Caco-2 (cell line): ENCODE measurements at regions not wholly inside any gene's neighbourhood (a gene's known extent, or its start where the extent isn't known, plus 50 kb on each side); places are given as distances from the start of the nearest gene placed in this dataset.

Source experiments
- BruUV-seq: library from RNA; stranded (reverse); fragments of 400-500 nt; replicated peaks from 2 replicates; lab custom pipeline; 2021; lab: Mats Ljungman, UMichigan
- CTCF ChIA-PET: fragments of 300-600 bp; sonication (Branson Sonifier 250); formaldehyde crosslinking; loops from one replicate; lab custom pipeline; 2022; ENCODE audit warnings: antibody characterized with exemption; lab: Charles Lee
- POLR2A ChIA-PET: fragments of 300-600 bp; sonication (Branson Sonifier 250); formaldehyde crosslinking; loops from one replicate; lab custom pipeline; 2022; ENCODE audit warnings: antibody characterized with exemption; lab: Charles Lee
- DNase-seq, 2 experiments: peaks; one replicate each; pipeline versions ENCODE4 v3.0.0 to v3.0.0-alpha.2; 2020 to 2022
- H3K27me3 ChIP-seq: replicated peaks from 2 replicates; pipeline ENCODE4 v1.6.0; 2011; ENCODE audit warnings: low read length; ENCODE audit not compliant: control insufficient read depth, insufficient read depth
- H3K36me3 ChIP-seq: 2 replicates; pipeline ENCODE4 v1.5.1; 2011; ENCODE audit warnings: low read length; ENCODE audit not compliant: control insufficient read depth, insufficient read depth
- H3K4me1 ChIP-seq: fragments of 250-450 bp; sonication (Bioruptor Pico); 2 replicates; pipeline ENCODE4 v1.5.1; 2020; ENCODE audit warnings: mild to moderate bottlenecking
- H3K4me3 ChIP-seq: 2 replicates; pipeline ENCODE4 v1.5.1; 2011; ENCODE audit warnings: low read depth, mild to moderate bottlenecking, control low read depth, low read length
- H3K9me3 ChIP-seq: fragments of 250-450 bp; sonication (Bioruptor Pico); 2 replicates; pipeline ENCODE4 v1.5.1; 2020; ENCODE audit warnings: mild to moderate bottlenecking, moderate library complexity
- H3K27ac Mint-ChIP-seq: one replicate; pipeline ENCODE4 v1.8.0; 2022; ENCODE audit warnings: mixed read lengths; ENCODE audit not compliant: unreplicated experiment
- H3K27me3 Mint-ChIP-seq: one replicate; pipeline ENCODE4 v1.8.0; 2022; ENCODE audit warnings: mixed read lengths; ENCODE audit not compliant: insufficient read depth, unreplicated experiment
- H3K36me3 Mint-ChIP-seq: one replicate; pipeline ENCODE4 v1.8.0; 2022; ENCODE audit warnings: mild to moderate bottlenecking, mixed read lengths; ENCODE audit not compliant: insufficient read depth, unreplicated experiment
- H3K4me1 Mint-ChIP-seq: one replicate; pipeline ENCODE4 v1.8.0; 2022; ENCODE audit warnings: low read depth, mixed read lengths; ENCODE audit not compliant: unreplicated experiment
- H3K4me3 Mint-ChIP-seq: one replicate; pipeline ENCODE4 v1.8.0; 2022; ENCODE audit warnings: mild to moderate bottlenecking, moderate library complexity, mixed read lengths; ENCODE audit not compliant: unreplicated experiment
- H3K9me3 Mint-ChIP-seq: one replicate; pipeline ENCODE4 v1.8.0; 2022; ENCODE audit warnings: mixed read lengths; ENCODE audit not compliant: unreplicated experiment
- intact Hi-C: fragments of 100-400 bp; cut with micrococcal nuclease; formaldehyde crosslinking; loops from one replicate; pipeline ENCODE4 v1.10.0; 2022; ENCODE audit not compliant: unreplicated experiment
- TF ChIP-seq, protein P1 (sequence below), 2 experiments: fragments of 200-600 bp in 1 of 2; IDR thresholded peaks; 1 replicate in 1 of 2; 2 replicates in 1 of 2; pipeline versions ENCODE4 v1.5.1 to v1.8.0; 2011 to 2022; ENCODE audit warnings: antibody characterized with exemption in 1 of 2, control low read depth in 1 of 2, inconsistent platforms in 1 of 2, low read depth in 1 of 2, low read length in 1 of 2, mild to moderate bottlenecking in 1 of 2, moderate library complexity in 1 of 2; ENCODE audit not compliant: insufficient read depth in 1 of 2, severe bottlenecking in 1 of 2, unreplicated experiment in 1 of 2

DNA sequence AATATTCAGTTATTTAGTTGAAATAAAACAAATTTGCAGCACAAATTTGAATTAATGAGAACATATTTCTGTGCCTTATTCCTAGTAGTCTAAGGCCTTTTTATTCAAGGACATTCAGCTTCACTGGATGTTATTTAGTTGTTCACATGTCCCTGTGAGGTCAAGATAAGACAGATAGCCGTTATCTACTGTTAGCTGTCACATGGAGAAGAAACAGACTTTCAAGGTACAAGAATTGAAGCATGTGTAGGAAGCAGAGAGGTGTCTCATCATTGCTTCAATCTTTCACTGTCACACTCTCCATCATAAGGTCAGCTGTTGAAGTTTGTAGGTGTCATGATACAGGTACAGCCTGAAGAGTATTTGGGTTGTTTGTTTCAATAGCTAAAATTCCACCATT is 112.9 kb upstream of the JAG1 start:
- intact Hi-C loops = no loop called here
- ChIA-PET POLR2A (no interaction called here), CTCF (no interaction called here)
- DNase-seq = no peak
- Histone ChIP-seq H3K27me3 (no peaks in the 10 kb centered on the region), H3K36me3 (no peaks in the 10 kb centered on the region), H3K4me3 (no peak overlapping the region), H3K9me3 (no peaks in the 10 kb centered on the region), H3K4me1 (peaks cover 13% of the 10 kb centered on the region)
- Mint-ChIP-seq H3K36me3 (no peaks in the 10 kb centered on the region), H3K4me1 (peaks cover 10% of the 10 kb centered on the region), H3K9me3 (peaks cover 6% of the 10 kb centered on the region), H3K4me3 (no peak overlapping the region), H3K27me3 (no peaks in the 10 kb centered on the region), H3K27ac (no peak overlapping the region)
- no TSS peak for BruUV-seq
- TF ChIP-seq, protein P1, sequence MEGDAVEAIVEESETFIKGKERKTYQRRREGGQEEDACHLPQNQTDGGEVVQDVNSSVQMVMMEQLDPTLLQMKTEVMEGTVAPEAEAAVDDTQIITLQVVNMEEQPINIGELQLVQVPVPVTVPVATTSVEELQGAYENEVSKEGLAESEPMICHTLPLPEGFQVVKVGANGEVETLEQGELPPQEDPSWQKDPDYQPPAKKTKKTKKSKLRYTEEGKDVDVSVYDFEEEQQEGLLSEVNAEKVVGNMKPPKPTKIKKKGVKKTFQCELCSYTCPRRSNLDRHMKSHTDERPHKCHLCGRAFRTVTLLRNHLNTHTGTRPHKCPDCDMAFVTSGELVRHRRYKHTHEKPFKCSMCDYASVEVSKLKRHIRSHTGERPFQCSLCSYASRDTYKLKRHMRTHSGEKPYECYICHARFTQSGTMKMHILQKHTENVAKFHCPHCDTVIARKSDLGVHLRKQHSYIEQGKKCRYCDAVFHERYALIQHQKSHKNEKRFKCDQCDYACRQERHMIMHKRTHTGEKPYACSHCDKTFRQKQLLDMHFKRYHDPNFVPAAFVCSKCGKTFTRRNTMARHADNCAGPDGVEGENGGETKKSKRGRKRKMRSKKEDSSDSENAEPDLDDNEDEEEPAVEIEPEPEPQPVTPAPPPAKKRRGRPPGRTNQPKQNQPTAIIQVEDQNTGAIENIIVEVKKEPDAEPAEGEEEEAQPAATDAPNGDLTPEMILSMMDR (IDR thresholded peaks at IDR 0.05; ENCODE audit: insufficient read depth in 1 of 2, low read depth in 1 of 2, low read length in 1 of 2, severe bottlenecking in 1 of 2, unreplicated experiment in 1 of 2) = no peak

DNA sequence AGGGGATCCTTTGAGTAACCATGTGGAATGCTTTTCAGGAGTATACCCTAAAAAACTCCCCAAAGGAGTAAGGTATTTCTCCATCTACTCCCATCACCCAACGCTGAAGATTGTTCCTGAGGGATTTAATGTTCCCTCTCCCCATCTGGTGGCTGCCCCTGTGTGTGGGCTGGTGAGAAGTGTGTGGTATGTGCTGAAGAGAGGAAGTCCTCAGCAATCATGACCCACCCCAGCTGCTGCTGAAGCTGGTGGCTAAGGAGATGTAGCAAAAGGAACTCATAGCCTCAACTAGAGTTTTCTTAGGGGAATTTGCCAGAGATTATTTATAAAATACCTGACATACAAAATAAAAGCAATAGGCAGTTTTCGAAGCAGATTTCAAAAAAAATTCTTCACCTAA is 114.3 kb upstream of the JAG1 start:
- BruUV-seq = no TSS peak
- POLR2A ChIA-PET = no interaction called here
- CTCF ChIA-PET = no interaction called here
- Mint-ChIP-seq H3K9me3 (peaks cover 6% of the 10 kb centered on the region), H3K4me1 (peaks cover 10% of the 10 kb centered on the region), H3K27me3 (no peaks in the 10 kb centered on the region), H3K27ac (no peak overlapping the region), H3K4me3 (no peak overlapping the region), H3K36me3 (no peaks in the 10 kb centered on the region)
- intact Hi-C loops = no loop called here
- Histone ChIP-seq H3K27me3 (no peaks in the 10 kb centered on the region), H3K9me3 (no peaks in the 10 kb centered on the region), H3K36me3 (no peaks in the 10 kb centered on the region), H3K4me1 (peaks cover 13% of the 10 kb centered on the region), H3K4me3 (no peak overlapping the region)
- DNase-seq = no peak
- TF ChIP-seq, protein P1 (IDR thresholded peaks at IDR 0.05; ENCODE audit: insufficient read depth in 1 of 2, low read depth in 1 of 2, low read length in 1 of 2, severe bottlenecking in 1 of 2, unreplicated experiment in 1 of 2) = no peak

DNA sequence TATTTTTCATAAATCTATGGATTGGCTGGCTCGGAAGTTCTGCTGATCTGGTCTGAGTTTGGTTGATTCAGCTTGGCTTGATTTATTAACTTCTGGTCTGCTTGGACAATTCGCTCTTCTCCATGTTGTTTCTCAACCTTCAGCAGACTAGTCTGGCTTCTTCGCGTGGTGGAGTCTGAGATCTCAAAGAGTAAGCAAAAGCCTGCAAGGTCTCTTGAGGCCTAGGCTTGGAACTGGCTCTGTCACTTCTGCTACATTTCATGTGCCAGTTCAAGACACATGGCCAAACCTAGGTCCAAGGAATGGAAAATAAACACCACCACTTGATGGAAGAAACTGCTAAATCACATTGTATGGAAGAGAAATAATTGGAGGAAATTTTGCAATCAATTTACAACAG is 115.1 kb upstream of the JAG1 start:
- Histone ChIP-seq H3K9me3 (no peaks in the 10 kb centered on the region), H3K36me3 (no peaks in the 10 kb centered on the region), H3K4me3 (no peak overlapping the region), H3K4me1 (peaks cover 13% of the 10 kb centered on the region), H3K27me3 (no peaks in the 10 kb centered on the region)
- POLR2A ChIA-PET = no interaction called here
- H3K4me3 Mint-ChIP-seq = no peak overlapping the region
- TF ChIP-seq, protein P1 (IDR thresholded peaks at IDR 0.05; ENCODE audit: insufficient read depth in 1 of 2, low read depth in 1 of 2, low read length in 1 of 2, severe bottlenecking in 1 of 2, unreplicated experiment in 1 of 2) = no peak
- CTCF ChIA-PET = no interaction called here
- no peaks in the 10 kb centered on the region for H3K27me3 Mint-ChIP-seq
- H3K9me3 Mint-ChIP-seq = peaks cover 6% of the 10 kb centered on the region
- no peak for DNase-seq
- H3K36me3 Mint-ChIP-seq = no peaks in the 10 kb centered on the region
- intact Hi-C loops = no loop called here
- H3K4me1 Mint-ChIP-seq = peaks cover 9% of the 10 kb centered on the region
- no peak overlapping the region for H3K27ac Mint-ChIP-seq
- BruUV-seq = no TSS peak
